H4 (cell line): ENCODE measurements at regions not wholly inside any gene's neighbourhood (a gene's known extent, or its start where the extent isn't known, plus 50 kb on each side); places are given as distances from the start of the nearest gene placed in this dataset.

Experiments used
- DNase-seq: peaks from one replicate; pipeline ENCODE4 v3.0.0-alpha.2; 2015; ENCODE audit warnings: low spot score

- DNase-seq, result peak; percentile 52
Observed at GRCh38 chr9:129473523-129474244, 147.2 kb downstream of the C9orf50 start.

- no peak for DNase-seq
Observed at GRCh38 chr9:129472651-129473102, 148.2 kb downstream of the C9orf50 start.

DNA sequence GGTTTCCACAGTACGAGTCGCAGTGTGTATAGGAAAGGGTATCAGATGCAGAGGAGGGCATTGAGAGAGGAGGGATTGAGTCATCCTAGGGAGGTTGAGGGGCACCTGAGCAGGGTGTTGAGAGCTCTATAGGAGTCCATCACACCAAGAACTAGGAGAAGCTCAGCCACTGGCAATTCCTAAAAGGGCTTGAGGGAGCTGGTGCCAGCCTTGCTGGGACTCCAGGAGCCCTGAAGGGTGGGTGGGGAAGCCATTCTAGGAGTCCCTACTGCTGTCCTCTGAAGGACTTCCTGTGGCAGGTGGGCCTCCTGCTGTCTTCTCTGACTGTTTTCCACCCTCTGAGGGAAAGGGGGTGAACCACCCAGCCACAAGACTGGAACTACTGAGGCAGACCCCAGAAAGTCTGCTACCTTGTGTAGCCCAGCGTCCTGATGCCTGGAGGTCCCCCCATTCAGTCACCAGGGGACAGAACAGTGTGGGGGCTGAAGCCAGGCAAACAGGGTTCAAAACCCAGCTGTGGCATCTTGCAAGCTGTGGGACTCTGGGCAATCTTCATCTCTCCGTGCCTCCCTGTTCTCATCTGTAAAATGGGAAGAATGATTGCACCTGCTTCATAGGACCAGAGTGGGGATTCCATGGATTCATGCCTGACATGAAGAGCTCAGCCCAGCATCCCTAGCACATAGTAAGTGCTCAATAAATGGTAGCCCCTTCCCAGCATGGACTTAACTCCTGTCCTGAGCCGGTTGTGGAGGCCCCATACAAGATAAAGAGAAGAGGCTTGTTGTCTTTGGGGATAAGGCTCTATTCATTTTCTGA lies 149.5 kb downstream of the C9orf50 start:
- DNase-seq, result no peak

GRCh38 chr9:129469988-129470316 lies 150.9 kb downstream of the C9orf50 start:
- DNase-seq, result no peak

GRCh38 chr9:129469188-129469987 lies 151.5 kb downstream of the C9orf50 start:
- no peak for DNase-seq

GRCh38 chr9:129467739-129468666 lies 152.9 kb downstream of the C9orf50 start:
- DNase-seq, result no peak

- no peak for DNase-seq
Observed at GRCh38 chr9:129467004-129467588, 153.8 kb downstream of the C9orf50 start.

GRCh38 chr9:129465834-129466535 lies 154.9 kb downstream of the C9orf50 start:
- no peak for DNase-seq

- no peak for DNase-seq
Observed at GRCh38 chr9:129464972-129465833, 155.7 kb downstream of the C9orf50 start.

DNA sequence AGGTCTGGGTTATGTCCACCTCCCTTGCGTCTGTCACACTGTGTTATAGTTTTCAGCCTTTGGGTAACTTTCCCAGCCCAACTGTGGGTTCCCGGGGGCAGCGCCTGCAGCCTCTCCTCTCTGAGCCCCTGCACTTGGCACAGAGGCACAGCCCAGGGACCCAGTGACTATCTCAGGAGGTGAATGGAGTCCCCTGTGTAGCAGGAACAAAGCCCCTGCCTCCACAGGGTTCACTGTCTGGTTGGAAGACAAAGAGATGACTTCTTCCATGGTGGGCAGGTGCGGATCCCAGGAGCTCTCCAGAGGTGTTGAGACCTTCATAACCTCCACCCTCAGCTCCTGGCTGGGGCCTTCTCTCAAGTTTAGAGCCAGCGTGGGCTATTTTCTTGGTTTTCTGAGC lies 156.9 kb downstream of the C9orf50 start:
- DNase-seq, result no peak

DNA sequence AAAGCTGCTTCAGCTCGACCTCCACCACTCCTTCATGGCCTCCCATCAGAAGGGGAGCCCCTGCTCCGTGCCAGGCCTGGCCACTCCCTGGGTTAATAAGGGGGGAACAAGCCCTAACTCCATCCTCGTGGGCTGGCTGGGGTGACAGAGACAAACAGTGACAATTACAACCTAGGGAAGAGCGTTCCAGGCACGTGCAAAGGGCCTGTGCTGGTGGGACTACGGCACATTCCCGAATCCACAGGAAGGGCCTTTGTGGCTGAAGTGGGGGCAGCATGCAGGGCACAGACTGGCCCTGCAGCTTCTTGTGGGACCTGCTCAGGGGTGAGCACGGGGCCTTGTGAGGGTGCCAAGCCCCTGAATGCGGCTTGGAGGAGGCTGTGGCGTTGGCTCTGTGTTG lies 157.4 kb downstream of the C9orf50 start:
- no peak for DNase-seq

DNA sequence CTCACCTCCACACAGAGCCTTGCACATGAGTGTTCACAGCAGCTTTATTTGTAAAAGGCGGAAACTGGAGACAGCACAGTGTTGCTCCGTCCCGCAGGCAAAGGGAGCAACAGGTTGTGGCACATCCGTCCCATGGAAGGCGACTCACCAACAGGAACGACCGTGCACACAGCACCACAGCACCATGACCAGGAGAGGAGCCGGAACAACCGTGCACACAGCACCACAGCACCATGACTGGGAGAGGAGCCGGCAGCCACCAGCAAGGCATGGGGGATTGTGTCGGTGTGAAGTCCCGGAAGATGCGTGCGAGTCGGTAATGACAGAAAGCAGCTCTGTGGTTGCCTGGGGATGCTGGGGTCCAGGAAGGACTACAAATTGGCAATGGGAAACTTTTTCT lies 158.5 kb downstream of the C9orf50 start:
- DNase-seq, result no peak

DNA sequence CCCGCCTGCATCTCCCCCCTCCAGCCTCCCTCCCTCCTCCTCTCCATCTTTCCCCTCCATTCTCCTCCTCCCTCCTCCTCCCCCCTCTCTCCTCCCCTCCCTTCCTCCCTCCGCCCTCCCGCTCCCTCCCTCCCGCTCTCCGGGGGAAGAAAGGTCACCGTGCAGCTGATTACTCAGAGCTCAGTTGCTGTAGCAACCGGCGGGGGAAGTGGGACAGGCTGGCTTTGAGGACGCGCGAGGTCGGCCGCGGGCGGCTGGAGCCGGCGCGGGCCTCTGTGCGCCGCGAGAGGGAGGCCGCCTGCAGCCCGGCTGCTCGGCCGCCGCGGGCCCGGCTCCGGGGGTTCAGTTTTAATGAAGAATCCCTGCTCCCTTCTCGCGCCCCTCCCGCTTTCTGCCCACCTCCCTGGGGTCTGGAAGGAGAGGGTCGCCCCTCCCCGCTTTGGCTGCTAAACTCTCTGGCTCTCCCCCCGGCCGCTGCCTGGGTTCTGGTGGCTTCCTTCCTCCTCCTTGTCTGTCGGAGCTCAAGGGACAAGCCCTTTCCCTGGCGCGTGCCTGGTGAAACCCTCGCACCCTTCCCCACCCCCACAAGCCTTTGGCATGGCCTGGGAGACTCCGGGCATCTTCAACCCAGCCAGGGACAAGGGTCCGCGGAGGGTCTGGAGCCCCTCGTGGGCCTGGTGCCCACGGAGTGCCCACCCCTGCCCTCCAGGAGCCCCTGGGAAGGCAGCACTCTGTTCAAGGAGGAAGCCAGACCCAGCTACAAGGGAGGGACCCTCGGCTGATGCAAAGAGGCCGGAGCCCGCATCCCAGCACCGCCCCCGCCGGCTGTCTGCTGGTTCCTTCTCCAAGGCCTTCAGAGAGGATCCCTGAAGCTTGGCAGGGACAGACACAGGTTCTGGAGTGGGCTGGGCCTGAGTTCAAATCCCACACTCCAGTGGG lies 160.3 kb downstream of the C9orf50 start:
- peak; percentile 98 for DNase-seq

GRCh38 chr9:129459547-129460322 lies 161.2 kb downstream of the C9orf50 start:
- no peak for DNase-seq

DNA sequence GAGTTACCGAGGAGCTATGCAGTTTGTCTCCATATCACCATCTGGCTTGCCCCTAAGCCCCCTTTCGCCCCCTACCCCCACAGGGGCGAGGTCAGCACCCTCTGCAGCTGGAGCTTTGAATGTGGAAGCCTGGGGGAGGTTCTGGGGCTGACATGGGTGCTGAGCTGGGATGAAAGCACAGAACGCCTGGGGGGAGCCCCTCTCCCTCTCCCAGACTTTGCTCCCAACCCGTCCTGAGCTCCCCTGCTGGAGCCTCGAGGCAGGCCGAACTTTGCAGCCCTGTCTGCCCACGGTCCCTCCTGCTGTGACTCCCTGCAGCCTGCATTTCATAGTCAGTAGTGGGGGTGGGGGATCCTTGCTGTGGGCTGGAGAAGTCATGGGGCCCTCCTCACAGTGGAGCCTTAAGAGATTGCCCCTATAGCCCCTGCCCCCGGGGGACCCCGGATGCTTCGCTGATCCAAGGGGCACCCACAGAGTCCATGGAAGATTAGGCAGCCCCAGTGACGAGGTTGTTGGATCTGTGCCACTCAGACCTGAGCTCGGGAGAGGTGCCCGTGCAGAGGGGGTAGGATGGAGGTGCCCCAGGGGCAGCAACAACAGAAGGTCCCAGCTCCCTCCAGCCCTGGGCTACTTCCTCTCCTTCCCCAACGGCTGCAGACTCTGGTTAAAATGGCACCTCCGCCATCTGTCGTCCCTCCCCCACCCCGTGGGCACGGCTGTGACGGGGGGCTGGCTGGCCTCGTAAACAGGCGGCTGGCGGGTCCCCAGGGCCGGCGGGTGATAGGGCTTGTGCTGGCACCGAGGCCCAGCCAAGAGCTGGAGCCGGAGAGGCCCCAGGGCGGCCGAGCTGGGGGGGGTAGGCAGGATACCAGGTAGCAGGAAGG lies 162.0 kb downstream of the C9orf50 start:
- DNase-seq, result no peak

GRCh38 chr9:129458155-129458661 lies 162.7 kb downstream of the C9orf50 start:
- DNase-seq, result peak; percentile 39
